Iris pigment epithelial cell (primary cell): ENCODE measurements at regions not wholly inside any gene's neighbourhood (a gene's known extent, or its start where the extent isn't known, plus 50 kb on each side); places are given as distances from the start of the nearest gene placed in this dataset.

Experiments
- DNase-seq: peaks from one replicate; pipeline ENCODE4 v3.0.0-alpha.2; 2011; ENCODE audit warnings: low read depth

DNA sequence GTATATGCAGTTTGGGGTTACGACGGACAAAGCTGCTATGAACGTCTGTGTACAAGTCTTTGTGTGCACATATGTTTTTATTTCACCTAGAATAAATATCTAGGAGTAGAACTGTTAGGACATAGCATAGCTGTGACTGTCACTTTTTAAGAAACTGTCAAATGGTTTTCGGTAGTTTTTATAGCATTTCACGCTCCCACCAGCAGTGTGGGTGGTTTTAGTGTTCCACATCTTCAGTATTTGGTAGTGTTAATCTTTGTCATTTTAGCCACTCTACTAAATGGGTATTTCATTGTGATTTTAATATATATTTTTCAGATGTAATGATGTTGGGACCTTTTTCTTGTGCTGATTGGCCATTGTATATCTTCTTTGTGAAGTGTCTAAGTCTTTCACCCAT lies 109.1 kb upstream of the BCAT1 start:
- no peak for DNase-seq

DNA sequence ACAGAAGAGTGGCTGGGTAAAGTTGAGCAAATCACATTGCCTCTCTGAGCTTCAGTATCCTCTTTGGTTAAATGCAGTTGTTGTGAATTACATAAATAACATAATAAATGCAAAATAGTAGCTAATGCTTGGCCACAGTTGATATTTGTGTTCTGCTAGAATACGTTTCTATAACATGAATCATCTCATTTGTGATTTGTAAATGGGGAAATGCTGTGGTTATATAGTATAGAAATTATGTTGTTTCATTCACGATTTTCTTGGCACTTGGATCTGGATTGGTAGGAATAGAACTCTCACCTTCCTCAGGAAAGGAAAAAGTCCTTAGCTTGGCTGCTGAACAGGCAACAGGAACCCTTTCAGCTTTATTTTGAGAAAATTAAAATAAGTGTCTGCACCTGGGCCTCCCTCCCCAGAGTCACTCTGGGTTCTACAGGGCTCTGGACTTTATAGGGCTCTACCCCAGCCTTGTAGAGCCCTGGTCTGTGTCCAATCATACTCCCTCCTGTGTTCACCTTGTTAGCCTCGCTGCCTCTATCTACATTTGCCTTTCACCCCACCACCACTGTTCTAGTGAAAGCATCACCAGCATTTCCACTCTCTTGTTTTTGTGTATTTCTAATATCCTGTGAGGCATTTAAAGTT lies 107.7 kb upstream of the BCAT1 start:
- no peak for DNase-seq

DNA sequence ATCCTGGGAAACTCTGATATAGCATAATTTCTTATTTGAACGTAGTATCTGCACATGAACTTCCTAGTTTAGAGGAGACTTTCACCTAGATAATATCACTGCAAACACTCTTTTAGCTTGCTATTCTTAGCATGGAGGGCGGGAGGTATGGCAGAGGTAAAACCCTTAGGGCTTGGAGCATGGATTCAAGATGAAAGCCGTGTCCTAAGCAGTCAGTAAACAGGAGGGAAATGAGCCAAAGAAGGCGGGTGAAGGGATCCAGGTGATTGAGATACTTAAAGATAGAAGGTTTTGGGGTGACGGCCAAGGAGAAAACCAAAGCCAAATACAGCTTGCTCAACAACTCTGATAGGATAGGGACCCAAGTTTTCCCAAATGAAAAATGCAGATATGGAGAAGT lies 107.1 kb upstream of the BCAT1 start:
- DNase-seq, result no peak

DNA sequence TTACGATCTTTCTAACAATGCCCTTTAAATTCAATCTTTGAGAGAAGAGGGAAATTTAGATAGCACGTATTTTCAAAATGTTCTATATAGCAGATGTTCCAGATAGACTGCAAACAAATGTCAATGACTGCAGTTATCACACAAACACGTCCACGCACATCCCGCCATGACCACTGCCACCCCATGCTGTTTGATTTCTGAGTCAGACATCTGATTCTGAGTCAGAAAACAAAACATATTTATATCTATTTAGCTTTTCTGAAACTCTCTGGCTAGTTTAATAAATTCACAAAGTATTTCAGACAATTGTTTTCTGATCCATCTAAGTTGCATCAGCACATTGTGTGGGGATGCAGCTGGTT lies 105.9 kb upstream of the BCAT1 start:
- DNase-seq, result peak; percentile 38

DNA sequence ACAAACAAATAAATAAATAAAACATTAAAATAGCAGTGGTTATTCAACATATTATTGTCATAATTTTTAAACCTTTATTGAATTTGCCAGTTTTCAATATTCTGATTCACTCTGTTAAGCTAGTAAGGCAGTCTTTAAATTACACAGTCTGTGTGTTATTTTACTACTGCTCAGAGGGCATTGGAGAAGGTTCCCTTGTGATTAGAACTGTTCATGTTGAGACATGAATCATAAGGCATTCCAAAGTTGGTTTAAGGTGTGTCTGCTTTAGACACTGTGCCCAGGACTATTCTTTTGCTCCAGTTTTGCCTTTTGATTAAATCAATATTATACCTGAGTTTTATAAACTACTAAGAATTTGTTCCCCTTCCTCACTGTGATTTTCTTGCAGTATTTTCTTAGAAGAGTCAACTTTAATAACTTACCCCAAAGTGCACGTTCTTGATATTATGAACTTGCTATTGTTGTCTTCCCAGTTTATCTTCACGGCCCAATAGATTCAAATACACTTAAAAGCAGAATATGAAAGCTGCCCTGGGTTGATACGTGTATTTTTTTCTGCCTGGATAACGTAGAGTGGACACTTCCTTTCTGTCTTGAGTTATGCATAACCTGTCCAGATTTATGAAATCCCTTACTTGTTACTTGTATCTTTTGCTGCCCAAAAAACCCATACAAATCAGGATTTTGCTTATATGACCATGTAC lies 105.3 kb upstream of the BCAT1 start:
- peak; percentile 25 for DNase-seq

DNA sequence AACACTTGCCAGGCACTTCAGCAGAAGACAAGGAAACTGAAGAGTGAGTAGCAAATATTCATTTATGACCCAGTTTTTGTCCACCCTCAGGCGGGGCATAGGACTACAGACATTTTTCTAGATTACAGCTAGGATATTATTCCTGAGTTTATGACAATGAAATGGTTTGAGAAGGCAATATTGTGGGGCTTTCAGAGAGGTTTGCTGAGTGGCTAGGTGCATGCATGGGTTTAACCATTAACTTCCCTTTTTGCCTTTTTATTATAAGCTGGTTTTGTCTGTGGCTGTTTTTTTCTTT lies 104.0 kb upstream of the BCAT1 start:
- no peak for DNase-seq

DNA sequence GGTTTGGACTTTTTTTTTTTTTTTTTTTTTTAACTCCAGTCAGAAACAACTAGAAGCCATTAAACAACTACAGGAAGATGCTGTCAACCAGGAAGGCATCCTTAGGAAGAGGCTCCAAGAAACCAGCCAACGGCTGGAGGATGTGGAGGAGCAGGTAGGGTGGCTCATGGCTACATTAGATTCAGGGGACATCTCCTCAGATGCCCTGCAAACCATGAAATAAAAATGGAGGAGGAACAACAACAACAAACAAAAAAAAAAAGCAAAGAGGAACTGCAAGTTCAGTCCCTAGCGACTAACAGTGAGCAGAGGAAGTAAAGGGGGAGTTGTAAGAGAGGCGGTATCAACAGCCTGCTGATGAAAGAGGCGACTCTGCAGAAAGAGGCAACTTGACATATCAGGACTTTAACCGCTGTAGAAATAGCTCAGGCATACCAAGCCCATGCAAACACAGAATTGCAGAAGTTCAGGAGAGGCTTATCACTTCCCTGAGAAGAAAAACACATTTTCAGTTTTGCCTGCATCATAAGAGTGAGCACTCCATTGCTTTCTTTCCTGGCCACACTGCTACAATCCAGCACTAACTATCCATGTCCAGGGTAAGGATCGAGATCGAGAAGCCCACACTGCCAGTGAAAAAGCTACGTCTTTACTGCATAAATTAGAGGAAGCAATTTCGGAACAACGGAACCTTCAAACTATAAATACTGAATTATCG lies 103.5 kb upstream of the BCAT1 start:
- DNase-seq, result no peak

DNA sequence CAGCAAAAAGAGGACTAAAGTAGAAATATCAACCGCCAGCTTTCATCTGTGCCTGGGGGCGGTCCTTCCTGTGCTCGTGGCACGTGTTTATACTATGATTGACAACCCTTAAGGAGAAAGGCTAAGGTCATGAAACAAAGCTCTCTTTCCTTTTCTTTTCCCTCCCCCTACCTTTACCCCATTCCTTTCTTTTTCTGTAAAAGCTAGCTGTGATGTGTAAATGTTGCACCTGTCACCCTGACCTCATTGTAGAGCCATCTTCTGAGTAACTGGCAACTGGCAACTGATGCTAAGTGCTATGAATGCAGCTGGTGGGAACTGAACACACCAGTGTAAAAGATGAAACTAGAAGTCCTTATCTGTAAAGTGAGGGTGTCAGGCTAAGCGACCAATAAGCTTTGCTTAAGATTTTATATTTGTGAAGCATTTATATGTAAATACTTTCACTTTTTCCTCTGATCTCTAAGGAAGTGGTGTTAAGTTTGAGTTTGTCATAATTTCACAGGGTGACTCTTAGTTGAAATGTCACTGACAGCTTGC lies 102.8 kb upstream of the BCAT1 start:
- DNase-seq, result no peak

DNA sequence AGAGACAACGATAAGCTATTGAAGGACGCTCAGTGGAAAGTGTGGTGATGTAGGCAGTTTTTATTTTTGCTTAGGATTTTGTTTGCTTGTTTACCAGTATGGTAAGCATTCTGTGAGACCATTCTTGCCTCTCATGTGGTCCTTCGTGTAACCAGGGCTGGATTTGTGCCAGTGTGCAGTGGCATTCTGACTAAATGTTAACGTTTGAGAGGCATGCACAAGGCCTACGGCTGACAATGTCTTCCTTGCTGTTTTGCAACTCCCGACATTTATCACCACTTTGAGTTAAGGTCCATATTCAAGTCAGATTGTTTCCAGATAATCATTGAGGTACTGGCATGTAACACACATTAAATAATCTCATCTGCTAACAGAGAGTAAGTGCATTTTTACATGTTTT lies 102.3 kb upstream of the BCAT1 start:
- DNase-seq, result no peak

DNA sequence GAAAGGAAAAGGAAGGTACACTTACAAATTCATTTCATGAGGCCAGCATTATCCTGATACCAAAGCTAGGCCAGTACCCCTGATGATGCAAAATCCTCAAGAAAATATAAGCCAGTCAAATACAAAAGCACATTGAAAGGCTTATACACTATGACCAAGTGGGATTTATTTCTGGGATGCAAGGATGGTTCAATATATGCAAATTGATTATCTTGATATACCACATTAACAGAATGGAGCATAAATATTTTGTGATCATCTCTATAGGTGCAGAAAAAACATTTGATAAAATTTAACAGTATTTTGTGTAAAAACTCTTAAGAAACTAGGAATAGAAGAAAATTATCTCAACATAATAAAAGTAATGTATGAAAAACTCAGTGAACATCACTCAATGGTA lies 97.0 kb upstream of the BCAT1 start:
- DNase-seq, result no peak

DNA sequence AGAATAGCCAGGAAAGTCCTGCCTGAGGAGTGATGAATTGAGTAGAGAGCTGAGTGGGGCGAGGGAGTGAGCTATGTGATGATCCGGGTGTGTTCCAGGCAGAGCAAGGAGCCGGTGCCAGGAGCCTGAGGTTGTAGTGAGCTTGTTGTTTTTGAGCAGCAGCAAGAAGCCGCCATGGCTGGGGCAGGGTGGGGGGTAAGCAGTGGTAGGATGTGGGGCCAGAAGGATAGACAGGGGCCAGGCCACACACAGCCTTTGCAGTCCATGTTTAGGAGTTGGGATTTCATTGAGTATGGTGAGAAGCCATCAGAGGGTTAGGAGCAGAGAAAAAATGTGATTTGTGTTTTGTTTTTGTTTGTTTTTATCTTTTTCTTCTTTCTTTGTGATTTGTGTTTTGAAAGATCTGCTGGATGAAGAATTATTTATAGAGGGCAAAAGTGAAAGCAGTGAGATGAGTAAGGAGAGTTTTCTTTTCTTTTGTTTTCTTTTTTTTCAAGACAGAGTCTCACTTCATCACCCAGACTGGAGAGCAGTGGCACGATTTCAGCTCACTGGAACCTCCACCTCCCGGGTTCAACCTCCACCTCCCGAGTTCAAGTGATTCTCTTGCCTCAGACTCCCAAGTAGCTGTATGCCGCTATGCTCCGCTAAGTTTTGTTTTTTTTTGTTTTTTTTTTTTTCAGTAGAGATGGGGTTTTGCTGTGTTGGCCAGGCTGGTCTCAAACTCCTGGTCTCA lies 92.3 kb upstream of the BCAT1 start:
- DNase-seq, result peak; percentile 12

DNA sequence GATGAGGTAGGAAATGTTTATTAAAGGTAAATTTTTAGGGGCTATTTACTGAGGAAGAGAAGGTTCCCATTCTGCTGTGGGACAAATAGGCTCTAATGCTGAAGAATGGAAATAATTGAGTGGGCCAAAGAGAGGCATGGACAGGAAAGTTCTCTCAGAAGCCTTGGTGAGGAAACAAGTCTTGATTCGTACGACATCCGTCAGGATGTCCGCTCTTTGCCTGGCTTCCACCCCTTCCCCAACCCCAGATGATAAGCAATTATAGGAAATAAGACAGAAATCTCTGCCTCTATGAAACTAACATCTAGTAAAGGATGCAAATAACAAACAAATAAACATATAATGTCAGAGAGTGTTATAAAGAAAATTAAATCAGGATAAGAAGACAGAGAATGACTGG lies 91.7 kb upstream of the BCAT1 start:
- DNase-seq, result no peak

DNA sequence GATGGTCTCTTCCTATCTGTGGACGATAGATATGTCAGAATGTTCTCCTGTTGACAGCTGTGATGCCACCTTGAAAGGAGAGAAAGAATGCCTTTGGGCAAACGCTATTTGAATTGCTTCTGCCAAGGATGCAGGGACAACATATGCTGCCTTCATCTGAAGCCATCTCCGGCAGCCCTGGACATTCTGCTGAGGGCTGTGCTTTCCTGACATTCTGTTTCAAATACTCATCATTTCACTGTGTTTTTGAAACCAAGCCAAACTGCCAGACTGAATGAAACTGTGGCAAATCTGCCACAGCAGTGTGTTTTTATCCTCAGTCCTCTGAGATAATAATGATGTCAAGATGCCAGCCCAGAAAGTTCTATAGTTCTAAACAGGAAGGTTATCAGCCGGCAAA lies 85.8 kb upstream of the BCAT1 start:
- no peak for DNase-seq

DNA sequence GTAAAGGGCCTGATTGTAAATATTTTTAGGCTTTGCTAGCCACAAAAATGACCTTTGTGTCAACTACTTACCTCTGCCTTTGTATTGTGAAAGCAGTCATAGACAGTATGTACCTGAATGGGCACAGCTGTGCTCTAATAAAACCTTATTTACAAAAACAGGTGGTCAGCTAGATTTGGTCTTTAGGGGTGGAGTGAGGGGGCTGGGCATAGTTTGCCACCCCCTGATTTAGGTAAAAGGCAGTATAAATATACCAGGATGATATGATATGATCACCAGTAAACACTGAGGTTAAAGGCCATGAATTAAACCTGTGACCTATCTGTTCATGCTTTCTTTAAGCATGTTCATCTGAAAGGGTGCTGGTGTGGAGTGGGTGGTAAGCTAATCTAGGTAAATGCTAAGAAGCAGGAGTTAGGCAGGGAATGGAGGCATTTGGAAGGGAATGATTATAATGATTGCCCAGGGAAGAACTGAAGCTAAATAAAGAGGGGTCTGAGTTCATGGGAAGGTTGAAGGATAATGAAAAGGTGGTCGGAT lies 77.1 kb upstream of the BCAT1 start:
- DNase-seq, result no peak

DNA sequence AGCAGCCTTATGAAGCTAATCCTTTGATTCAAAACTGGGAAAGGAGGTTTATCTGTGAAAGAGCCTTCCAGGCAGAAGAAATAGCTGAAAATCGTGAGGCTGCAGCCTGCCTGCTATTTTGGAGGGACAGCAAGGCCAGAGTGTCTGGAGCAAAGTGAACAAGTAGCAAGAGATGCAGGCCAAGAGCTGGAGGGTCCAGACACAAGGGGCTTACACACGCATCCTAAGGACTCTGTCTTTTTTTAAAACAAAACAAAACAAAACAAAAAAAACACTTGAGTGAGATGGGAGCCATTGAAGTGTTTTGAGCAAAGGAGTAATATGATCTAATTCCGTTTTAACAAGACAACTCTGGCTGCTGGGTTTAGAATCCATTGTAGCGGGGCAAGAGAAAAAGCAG lies 76.4 kb upstream of the BCAT1 start:
- DNase-seq, result no peak

DNA sequence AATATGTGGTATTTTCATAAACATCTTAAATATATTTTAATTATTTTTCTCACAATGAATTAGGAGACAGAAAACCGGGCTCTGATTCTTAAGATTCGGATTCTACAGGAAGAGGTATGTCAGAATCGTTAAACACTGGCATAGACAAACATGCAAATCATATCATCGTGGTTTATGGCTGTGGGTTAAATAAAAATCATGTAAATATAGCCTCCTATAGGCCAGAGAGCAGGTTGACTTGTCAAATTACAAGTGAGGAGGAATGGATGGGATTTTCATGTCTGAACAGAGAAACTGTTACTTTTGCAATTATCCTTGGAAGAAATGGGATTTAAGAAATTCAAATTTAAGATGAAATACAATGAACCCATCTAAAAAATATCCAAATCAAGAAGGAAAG lies 74.9 kb upstream of the BCAT1 start:
- DNase-seq, result no peak

DNA sequence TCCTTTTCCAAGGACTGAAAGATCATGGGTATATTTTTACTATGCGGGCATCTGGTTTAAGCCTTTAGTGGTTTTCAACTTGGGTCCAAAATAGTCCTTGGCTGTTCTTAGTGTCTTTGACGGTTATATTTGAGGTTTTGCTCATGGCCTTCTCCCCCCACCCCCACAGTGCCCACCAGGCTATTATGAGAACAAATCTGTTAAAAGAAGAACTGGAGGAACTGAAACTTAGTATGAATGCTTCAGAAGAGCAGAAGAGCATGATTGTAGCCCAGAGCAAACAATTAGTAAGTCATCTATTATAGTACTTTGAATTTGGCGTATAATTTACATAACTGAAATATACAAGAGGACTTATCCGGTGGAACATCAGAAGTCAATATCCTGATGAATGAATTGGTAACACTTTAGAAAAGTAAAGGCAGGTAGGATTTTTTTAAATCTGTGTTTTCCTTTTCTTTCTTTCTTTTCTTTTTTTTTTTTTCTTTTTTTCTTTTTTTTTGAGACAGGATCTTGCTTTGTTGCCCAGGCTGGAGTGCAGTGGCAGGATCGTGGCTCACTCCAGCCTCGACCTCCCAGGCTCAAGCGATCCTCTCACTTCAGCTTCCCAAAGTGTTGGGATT lies 71.8 kb upstream of the BCAT1 start:
- no peak for DNase-seq

DNA sequence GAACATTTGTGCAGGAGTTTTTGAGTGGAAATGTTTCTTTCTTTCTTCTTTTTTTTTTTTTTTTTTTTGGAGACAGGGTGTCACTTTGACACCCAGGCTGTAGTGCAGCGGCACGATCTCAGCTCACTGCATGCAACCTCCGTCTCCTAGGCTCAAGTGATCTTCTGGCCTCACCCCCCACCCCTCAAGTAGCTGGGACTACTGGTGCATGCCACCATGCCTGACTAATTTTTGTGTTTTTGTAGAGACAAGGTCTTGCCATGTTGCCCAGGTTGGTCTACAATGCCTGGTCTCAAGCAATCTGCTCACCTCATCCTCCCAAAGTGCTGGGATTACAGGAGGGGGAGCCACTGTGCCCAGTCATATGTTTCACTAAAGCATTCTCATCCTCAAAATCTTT lies 69.2 kb upstream of the BCAT1 start:
- no peak for DNase-seq

DNA sequence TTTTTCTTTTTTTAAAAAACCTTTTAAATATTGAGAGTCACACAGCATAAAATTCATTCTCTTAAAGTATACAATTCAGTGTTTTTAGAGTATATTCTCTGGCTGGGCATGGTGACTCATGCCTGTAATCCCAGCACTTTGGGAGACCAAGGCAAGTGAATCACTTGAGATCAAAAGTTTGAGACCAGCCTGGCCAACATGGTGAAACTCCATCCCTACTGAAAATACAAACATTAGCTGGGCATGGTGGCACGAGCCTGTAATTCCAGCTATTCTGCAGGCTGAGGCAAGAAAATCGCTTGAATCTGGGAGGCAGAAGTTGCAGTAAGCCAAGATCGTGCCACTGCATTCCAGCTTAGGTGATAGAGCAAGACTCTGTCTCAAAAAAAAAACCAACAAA lies 68.4 kb upstream of the BCAT1 start:
- DNase-seq, result peak; percentile 24

DNA sequence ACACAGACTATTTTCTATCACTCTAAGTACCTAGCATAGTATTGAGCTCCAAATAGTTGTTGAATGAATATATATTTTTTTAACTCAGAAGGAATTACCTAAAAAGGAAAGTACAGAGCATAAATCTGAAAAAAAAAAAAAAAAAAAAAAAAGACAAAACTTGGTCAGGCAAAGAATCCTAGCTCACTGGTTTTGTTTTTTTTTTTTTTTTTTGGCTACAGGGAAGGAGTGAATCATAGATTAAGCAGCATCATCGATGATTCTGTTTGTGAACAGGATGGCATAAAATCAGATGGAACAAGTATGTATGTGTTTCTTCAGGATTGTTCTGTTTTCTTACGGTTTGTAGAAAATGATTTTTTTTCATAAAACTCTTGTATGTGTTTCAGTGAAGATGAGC lies 66.1 kb upstream of the BCAT1 start:
- peak; percentile 16 for DNase-seq

DNA sequence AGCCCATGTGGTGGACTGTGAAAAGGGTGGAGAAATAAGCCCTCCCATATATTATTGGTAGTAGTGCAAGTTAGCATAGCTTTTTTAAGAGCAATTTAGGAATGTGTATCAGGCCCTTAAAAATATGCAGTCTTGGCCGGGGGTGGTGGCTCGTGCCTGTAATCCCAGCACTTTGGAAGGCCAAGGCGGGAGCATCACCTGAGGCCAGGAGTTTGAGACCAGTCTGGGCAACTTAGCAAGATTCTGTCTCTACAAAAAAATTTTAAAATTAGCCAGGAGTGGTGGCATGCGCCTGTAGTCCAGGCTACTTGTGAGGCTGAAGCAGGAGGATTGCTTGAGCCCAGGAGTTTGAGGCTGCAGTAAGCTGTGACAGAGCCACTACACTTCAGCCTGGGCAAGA lies 64.2 kb upstream of the BCAT1 start:
- no peak for DNase-seq

DNA sequence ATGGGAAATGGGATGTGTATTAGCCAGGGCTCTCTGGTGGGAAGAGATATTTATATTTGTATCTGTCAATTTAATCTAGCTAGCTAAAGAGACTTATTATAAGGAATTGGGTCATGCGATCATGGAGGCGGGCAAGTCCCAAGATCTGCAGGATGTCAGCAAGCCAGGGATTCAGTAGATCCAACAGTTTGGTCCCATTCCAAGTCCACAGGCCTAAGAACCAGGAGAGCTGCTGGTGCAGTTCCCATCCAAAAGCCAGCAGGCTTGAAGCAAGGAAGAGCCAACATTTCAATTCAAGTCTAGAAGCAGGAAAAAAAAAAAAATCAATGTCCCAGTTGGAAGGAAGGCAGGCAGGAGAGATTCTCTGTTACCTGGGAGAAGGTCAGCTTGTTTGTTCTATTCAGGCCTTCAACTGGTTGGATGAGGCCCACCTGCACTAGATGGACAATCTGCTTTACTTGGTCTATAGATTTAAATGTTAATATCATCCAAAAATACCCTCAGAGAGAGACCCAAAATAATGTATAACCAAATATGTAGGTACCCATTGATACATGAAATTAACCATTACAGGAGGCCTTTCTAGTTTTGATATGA lies 60.7 kb upstream of the BCAT1 start:
- no peak for DNase-seq
